ENCODE measurements at regions not wholly inside any gene's neighbourhood (a gene's known extent, or its start where the extent isn't known, plus 50 kb on each side); places are given as distances from the start of the nearest gene placed in this dataset.

DNA sequence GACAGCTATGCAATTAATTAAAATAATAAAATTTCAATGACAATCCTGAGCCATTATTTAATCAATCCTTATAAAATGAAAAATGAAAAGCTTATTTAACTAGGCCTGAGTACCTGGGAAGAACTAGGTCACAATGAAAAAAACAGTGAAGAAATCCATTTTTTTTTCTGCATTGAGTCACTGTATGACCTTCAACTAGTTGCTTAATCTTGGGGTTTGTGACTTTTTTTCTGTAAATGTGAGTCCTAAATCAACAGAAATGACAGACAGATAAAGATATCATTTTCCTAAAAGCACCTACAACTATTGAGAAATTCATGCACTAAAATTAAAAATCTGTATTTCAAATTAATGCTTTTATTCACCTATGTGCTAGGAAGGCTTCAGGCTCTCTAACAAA is 96.8 kb downstream of the TMEM26 start:
- DNase-seq, result no peak

DNA sequence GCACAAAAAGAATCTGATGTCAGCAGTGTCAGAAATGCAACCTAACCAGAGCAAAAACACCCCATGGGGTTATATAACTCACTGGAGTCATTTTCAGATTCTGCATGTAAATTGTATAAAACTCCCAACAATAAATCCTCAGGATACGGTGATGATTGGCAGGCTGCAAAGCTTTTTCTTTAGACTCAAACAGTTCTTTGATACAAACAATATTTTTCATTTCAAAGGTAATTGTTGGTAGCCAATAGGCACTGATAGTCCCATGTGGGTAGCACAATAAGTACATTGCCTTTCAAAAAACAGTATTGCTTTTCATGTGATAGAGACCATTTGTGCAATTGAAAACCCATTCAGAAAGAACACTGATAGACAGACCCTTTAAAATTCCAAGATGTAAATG is 98.0 kb downstream of the TMEM26 start:
- DNase-seq, result no peak

DNA sequence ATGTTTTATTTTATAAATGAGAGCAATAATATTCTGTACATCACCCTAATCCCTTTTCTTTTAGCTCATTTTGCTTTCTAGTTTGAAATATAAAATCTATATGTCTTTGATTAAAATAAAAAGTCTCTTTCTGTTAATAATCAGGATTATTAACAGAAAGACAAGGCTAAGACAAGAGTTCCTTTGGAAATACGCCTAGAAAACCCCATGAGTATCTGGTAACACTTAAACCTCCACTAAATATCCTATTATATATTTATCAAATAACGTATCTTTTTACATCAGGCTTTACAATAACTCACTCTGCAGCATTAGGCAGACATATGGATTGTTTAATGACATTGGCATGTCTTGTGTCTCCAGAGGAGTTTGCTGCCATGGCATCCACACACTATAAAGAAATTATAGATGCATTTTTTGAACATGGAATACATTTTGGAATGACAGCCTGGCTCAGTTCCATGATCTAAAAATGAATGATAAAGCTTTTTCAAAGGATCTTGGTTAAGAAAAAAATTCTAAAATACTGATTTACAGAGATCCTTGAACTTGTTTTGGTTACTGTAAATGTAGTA is 98.7 kb downstream of the TMEM26 start:
- DNase-seq, result no peak

DNA sequence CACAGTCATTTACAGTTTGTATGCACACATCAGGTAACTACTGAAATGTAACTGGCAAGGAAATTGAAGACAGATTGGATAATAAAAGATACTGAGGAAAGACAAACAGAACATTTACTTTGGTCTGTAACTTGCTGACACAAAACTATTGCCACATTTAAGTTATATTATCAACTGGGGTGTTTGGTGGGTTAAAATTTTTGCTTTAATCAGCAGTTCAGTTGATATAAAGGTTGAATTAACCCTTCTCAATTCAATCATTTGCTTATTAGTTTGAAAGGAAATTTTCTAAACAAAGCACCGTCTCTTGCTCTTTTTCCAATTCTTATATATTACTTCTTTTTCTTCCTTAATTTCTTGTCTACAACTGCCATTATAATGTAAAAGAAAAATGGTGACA is 102.4 kb downstream of the TMEM26 start:
- DNase-seq, result no peak

DNA sequence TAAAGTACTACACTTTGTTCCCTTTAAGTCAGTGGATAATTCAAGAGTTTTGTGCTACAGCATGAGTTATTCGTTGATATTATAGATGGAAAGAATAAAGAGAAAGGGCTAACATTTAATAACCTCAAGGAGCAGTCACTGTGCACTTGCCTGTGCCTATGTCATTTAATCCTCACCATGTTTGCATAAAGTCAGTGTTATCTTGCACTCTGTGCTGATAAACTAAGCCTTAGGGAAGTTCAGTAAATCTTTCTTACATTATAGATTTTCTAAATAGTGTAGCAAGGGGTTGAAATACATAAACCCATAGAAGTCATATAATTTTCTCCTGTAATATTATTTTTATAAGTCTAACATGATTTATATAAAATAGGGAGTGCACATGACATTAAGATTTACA is 103.1 kb downstream of the TMEM26 start:
- DNase-seq, result no peak

DNA sequence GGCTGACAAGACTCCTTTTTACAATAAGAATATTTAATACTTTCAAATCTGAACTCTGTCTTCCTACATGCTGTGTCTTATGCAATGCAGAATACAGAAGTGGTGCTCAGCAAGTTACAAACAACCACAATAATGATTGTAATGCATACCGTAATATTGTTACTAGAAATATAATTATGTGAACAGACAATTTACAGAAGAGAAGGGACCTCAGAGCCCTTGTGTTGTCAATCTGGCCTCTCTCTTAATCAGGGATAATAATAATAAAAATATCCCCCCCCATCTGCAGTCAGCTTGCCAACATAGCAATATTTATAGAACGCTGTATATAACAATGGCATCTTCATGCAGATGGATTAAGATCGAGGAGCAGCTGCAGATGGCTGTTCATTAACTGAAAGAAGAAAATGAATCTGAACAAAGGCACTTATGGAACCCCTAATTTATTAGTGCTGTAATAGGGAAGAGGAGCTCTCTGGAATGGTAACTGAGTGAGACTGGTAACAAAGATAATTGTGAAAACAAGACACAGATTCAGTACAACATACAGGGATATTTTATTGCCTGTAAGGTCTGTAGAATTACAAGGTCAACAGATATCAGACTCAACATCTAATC is 106.3 kb downstream of the TMEM26 start:
- no peak for DNase-seq

DNA sequence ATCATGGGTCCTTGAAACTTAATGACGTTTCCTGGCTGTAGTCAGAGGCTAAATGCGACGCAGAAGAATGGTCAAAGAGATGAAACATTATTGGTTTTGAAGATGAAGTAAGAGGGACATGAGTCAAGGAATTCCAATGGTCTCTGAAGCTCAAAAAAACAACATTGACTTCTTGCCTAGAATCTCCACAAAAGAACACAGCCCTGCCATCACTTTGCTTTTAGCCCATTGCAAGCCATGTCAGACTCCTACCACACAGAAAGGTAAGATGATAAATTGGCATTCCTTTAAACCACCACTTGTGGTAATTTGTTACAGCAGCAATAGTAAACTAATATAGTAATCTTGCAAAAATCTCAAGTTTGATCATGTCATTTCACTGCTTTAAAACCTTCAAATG is 109.4 kb downstream of the TMEM26 start:
- DNase-seq, result no peak

DNA sequence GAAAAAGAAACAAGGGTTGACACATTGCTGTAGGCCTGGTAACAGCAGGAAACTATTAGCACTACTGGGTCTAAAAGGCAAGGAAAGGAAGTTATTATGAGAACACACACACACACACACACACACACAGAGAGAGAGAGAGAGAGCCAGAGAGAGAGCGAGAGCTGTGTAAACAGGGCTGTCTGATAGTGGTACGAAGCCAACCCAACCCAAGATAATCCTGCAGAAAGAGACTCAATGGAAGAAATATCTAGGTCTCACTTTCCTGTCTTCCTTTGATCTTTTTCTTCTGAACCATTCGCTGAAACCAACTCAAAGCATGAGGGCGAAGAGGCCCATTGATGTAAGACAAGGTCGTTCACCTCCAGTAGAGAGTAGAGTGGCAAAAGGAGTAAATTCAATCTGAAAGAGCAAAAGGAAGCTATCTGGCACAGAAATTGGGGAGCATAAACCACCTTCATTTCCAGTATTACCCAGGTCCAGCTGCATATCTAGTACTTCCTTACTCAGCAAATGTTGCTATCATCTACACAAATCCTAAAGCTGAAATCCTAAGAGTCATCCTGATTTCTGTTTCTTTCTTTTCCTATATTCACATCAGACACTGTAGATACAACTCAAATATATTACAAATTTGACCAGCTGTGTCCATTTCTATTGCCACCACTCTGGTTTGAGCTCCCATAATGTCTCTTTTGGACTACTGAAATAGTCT is 110.2 kb downstream of the TMEM26 start:
- peak in 1 of 5 experiments; percentile 37 for DNase-seq

DNA sequence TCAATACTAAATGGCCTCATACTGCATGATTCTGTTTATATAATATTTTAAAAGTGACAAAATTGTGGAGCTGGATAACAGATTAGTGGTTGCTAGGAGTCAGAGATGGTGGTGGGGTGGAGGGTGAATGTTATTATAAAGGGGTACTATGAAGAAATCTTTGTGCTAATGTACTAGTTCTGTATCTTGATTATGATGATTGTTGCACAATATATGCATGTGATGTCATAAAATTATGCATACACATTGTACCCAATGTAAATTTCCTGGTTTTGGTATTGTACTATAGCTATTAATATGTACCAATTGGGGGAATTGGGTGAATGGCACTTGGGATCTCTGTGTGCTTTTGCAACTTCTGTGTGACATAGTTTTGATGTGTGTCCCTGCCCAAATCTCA is 112.2 kb downstream of the TMEM26 start:
- DNase-seq, result no peak

DNA sequence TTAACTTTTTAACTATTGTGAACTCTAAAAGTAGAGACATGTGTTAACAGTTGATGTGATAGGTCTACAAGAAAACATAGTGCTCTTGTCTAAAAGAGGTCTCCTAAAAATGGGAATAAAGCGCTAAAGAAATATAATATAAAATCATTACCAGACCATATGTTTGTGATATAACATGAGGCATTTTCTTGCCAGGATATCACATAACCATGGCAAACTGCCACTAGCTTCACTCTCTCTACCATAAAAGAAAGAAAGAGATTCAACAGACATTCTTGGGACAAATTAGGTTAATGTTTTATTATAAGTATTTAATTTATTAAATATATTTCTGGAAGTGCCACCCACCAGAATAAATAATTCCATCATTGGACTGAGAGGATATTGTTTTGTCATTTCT is 115.0 kb downstream of the TMEM26 start:
- DNase-seq, result no peak

DNA sequence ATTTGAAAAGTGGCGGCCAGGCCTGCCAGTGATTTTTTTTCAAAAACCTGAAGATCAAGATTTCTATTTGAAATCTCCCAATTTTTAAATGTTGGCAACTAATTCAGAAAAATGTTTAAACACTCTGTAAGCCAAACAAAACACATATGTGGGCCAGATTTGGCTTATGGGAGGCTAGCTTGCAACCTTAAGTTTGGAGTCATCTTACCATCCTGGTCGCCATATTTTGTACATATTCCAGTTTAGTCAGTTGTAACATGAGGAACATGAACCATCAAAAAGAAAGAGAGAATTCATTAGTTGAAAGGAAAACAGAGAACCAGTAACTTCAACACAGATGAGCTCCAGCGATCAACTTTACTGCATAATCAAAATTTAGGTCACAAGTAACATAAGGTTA is 115.4 kb downstream of the TMEM26 start:
- DNase-seq, result no peak

DNA sequence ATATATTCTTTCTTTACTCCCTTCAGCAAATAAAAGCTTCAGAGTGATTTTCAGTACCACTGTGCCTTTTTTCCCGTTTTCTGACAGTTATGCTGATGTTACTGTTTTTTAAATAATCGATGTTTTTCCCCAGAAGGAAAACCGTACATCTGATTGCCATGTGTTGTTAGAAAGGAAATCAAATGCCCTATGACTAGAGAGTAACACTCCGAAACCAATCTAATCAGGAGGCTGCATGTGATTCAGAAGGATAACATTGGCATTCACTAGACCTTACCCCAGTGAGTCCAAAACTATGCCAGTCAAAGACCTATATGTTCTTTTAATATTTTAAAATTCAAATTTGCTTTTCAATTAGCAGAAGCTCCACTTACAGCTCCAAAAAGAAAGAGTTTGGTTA is 116.3 kb downstream of the TMEM26 start:
- no peak for DNase-seq

DNA sequence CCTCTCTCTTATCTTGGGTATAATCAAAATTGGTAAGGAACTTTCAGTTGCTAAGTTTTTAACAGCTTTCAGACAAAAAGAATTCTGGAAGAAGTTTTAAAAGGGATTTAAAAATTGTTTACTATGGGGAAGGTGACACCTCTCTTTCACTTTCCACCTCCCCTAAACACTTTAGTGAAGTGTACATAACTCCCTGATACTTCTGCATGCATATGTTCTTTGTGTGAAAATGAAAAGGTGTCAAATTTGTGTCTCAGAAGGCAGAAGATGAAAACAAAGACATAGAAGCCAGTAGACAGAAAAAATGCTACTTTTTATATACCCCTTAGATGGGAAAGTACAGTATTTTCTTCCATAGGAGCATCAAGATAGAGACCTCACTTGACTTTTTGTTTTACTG is 117.8 kb downstream of the TMEM26 start:
- no peak for DNase-seq

DNA sequence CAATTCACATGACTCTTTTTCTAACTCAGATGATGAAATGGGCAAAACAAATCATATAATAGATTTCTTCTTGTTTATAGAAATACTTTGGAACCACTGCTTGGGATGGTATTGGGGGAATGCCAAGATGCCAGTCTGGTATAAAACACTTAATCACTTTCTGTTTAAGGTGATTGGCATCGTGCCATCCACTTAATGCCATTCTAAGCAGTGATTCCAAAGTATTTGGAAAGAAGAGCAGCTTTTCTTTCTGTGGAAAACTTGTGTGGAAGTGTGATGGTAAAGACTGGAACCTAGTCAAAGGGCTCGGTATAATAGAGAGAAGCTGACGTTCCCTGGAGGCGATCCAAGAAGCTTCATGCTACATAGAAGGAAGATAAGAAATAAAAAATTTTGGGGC is 120.6 kb downstream of the TMEM26 start:
- DNase-seq, result no peak

DNA sequence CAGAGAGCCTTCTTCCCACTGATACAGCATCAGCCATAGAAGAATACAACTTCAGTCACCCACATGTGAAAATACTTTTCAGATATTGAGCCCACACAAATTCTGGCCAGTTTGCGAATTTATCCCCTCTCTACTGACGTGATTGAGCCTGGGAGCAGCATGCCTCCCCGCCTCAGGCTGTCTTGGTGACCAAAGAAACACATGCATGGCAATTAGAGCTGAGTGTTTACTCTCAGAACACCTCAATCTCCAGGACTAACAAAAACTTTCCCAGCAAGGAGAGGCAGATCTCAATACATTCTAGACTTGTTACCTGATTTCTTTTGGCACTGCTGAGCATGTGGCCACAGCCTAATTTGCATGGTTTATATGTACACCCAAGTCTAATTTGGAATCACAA is 122.5 kb downstream of the TMEM26 start:
- no peak for DNase-seq

DNA sequence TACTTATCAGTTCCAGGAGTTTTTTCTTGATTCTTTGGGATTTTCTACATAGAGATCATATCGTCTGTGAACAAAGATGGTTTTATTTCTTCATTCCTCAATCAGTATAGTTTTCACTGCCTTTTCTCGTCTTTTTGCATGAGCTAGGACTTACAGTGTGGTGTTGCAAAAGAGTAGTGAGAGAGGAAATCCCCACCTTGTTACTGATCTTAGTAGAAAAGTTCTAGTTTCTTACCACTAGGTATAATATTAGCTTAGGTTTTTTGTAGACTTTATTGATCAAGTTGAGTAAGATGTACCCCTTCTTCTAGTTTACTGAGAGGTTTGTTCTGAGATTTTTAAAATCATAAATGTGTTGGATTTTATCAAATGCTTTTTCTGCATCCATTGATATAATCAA is 123.3 kb downstream of the TMEM26 start:
- DNase-seq, result no peak

DNA sequence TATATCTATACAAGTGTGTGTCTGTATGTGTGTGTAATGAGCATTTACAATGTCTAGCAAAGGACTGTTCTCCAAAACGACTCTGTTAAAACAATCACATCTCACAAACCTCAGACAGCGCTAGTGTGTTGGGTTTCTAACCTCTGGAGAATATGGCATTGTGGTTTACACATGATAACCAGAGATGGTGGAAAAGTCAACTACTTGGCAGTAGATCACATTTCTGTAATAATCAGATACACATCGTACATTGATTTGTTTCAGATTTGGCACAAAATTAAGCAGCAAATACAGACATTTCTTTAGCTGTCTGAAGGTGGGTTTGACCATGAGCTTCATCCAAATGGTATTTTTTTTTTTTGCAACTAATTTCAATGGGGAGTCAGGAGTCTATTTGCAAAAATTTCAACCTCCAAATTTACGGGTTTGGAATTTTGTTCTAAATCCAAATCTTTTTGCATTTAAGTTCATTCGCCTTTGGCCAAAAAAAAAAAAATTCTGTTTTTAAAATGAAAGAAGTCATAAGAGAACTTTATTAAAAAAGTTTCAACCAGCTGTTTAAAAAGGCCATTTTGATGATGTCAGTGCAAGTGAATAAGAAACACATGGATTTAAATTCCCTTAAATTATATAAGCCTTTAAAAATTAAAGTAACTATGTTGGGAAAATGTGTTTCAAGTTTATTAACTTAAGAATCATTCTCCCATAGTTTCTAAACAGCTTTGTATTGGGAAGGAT is 127.8 kb downstream of the TMEM26 start:
- DNase-seq, result no peak

DNA sequence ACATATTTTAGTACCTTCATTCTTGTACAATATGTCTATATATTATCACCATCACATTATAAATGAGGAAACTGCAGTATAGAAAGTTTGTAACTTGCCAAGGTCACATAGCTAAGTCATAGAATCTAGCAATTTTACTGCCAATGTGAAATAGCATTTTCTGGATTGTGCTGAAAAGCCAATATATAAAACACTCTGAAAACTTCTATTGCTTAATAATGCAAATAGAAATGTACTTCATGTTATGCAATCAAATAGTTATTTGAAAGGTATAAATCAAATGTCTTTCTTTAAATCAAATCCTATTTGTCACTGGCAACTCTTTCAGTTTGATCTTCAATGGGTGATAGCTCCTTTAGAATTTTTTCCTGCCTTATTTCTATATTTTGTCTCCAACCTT is 129.5 kb downstream of the TMEM26 start:
- no peak for DNase-seq

DNA sequence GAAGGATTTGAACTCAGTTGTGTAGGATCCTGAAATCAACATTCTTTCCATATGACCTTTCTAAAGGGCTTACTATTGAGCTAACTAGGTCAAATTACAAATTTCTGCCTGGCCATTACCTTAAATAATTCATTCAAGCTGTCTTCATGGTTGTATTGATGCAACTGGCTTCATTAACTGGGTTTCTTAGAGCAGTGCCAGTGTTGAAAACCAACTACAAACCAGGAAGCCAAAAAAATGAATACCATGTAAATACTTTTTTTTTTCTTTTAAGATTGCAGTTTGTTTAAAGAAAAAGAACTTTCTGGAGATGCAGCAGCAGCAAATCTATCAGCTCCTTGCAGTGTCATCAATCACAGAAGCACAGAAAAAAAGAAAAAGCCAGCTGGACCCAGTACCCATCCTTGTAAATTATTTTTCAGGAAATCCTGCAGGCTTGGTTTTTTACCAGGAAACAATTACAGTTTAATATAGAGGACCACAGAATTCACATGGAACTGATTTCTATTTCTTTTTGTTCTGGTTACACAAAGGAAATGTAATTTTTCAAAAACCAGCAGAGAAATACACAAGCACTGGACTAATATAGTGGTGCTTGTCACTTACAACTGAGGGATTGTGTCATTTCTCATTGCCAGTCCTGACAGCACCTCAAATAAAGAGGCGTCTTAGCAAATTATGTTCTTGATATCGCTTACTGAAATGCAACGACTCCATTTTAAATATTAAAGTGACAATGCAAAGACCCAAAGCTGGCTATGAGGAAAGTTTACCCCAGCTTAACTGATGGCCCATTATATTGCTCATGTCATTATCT is 131.9 kb downstream of the TMEM26 start:
- DNase-seq, result no peak

DNA sequence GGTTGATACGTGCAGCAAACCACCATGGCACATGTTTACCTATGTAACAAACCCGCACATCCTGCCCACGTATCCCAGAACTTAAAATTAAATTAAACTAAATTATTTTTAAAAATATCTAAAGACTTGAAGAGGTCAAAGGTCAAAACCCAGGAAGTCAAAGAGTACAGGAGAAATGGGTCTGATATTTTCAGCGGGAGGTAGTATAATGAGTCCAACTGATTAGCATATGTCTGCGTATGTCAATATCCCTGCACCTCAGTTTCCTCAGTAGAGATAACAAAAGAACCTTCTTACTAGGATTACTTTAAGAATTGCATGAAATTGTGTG is 133.0 kb downstream of the TMEM26 start:
- no peak for DNase-seq

DNA sequence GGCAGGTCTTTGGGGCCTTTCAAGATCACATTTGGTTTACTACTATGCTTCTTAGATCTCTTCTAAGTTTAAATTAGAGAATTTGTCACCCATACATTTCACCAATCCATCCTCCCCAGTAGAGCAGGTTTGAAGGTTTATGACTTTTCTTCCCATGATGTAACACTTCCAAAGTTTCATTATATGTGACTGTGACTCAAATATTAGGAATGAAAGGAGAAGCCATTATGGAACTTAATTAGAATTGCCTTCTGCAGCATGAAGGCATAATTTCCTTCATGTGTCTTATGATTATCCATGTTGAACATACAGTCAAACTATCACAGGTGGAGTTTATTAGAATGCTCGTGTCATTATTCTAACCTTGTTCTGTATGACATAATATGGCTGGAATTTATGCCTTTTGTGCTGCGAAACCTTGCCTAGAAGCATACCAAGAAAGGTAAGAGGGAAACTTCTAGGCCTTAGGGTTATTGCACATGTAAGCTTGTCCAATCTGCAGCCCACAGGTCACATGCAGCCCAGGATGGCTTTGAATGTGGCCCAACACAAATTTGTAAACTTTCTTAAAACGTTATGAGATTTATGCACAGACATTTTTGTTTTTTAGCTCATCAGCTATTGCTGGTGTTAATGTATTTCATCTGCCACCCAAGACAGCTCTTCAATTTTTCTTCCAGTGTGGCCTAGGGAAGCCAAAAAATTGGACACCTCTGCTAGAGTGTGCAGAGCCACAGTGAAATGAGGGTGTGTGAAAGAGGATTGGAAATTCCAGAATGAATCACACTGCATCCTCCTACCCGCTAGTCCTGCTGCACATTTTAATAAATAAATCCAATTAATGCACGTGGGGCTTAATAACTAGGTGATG is 133.6 kb downstream of the TMEM26 start:
- DNase-seq, result no peak

DNA sequence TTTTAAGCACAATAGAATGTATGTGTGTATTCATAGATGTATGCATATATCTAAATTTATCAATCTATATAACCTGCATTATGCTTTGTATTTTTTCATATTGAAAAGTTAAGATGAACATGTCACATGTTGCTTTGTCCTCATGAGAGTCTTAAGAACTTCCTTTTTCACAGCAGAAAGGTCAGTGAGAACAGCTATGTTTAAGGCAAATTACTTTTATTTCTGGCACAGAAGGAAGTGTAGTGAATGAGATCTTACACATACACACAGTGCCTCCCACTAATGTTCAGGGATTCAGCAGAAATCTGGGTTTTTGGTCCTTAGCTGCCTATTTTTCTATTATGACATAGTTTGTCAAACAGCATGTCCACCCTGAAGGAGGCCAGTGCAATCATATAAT is 134.8 kb downstream of the TMEM26 start:
- no peak for DNase-seq

Data from T-helper 2 cell (primary cell).